PFSK-1 (cell line): ENCODE measurements at regions not wholly inside any gene's neighbourhood (a gene's known extent, or its start where the extent isn't known, plus 50 kb on each side); places are given as distances from the start of the nearest gene placed in this dataset.

Experiments
- FOXP2 ChIP-seq: optimal IDR thresholded peaks from 2 replicates; pipeline ENCODE3; 2011; ENCODE audit warnings: borderline replicate concordance, control low read depth, inconsistent platforms; ENCODE audit not compliant: insufficient read depth; ENCODE audit errors: extremely low read length, extremely low read depth
- POLR2AphosphoS5 ChIP-seq: IDR thresholded peaks from 2 replicates; pipeline ENCODE4 v1.6.1; 2012; ENCODE audit warnings: low read depth, mild to moderate bottlenecking, control low read depth, low read length, moderate library complexity
- SIN3A ChIP-seq: IDR thresholded peaks from 2 replicates; pipeline ENCODE4 v1.6.1; 2012; ENCODE audit warnings: mild to moderate bottlenecking, low read length, moderate library complexity, borderline replicate concordance; ENCODE audit not compliant: insufficient read depth
- TAF1 ChIP-seq: IDR thresholded peaks from 2 replicates; pipeline ENCODE4 v1.6.1; 2012; ENCODE audit warnings: low read length, control low read depth, borderline replicate concordance; ENCODE audit not compliant: insufficient read depth
- TF ChIP-seq, protein P1 (sequence below), 2 experiments: IDR thresholded peaks; 2 replicates each; pipeline versions ENCODE4 v1.6.1 to v1.8.0; 2011 to 2012; ENCODE audit warnings: low read depth in 2 of 2, low read length in 2 of 2, control low read depth in 1 of 2, inconsistent platforms in 1 of 2, mild to moderate bottlenecking in 1 of 2, moderate library complexity in 1 of 2; ENCODE audit not compliant: insufficient read depth in 1 of 2

DNA sequence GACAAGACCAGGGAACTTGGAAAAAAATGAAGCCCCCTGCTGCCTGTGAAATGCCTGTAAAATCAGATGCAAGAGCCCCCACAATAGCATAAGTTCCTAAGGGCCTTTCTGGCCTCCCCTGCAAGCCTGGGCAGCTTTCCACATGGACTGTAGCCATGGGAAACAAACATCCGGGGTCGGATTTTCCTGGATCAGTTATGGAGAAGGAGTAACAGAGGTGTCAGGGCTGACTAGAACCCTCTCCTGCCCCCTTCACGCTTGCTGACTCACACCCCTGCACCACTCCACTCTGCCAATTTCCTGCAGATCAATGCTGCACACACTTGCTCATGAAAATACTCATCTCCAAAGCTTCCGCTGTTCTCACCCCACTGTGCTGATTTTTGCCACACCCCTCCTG lies 258.6 kb downstream of the CBLN1 start:
- TF ChIP-seq, protein P1, sequence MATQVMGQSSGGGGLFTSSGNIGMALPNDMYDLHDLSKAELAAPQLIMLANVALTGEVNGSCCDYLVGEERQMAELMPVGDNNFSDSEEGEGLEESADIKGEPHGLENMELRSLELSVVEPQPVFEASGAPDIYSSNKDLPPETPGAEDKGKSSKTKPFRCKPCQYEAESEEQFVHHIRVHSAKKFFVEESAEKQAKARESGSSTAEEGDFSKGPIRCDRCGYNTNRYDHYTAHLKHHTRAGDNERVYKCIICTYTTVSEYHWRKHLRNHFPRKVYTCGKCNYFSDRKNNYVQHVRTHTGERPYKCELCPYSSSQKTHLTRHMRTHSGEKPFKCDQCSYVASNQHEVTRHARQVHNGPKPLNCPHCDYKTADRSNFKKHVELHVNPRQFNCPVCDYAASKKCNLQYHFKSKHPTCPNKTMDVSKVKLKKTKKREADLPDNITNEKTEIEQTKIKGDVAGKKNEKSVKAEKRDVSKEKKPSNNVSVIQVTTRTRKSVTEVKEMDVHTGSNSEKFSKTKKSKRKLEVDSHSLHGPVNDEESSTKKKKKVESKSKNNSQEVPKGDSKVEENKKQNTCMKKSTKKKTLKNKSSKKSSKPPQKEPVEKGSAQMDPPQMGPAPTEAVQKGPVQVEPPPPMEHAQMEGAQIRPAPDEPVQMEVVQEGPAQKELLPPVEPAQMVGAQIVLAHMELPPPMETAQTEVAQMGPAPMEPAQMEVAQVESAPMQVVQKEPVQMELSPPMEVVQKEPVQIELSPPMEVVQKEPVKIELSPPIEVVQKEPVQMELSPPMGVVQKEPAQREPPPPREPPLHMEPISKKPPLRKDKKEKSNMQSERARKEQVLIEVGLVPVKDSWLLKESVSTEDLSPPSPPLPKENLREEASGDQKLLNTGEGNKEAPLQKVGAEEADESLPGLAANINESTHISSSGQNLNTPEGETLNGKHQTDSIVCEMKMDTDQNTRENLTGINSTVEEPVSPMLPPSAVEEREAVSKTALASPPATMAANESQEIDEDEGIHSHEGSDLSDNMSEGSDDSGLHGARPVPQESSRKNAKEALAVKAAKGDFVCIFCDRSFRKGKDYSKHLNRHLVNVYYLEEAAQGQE (IDR thresholded peaks at IDR 0.05; ENCODE audit: insufficient read depth in 1 of 2, low read depth in 2 of 2, low read length in 2 of 2) = no peak
- TF ChIP-seq POLR2AphosphoS5 = no peak
- no peak for TF ChIP-seq SIN3A
- TF ChIP-seq FOXP2 = no peak
- TF ChIP-seq TAF1 = no peak

DNA sequence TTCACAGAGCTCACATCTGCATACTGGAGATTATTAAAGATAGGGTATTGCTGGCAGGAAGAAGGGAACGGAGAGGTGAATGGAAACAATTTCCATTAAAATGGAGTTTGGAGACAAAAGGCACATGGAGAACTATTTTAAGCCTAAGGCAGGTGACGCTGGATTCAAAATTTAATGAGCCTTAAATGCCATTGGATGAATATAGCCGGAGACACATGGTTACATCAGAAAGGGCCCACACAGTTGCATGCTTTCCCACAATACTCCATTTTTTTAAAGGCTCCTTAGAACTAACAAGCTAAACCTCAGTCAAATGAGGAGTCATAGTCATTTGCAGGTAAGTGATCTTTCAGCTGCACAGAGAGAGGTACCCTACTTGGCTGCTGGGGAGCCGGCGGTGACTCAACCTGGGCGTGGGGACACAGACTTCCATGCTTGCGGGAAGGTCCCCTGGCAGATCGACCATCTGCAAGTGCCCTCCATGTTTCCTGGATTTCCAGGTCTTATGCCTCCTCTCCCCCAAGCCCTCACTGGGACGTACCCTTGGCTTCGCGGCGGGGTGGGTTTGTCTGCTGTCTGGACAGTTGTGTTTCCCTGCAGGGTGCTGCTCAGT lies 259.2 kb downstream of the CBLN1 start:
- TF ChIP-seq POLR2AphosphoS5 (no peak), SIN3A (no peak), TAF1 (no peak), FOXP2 (no peak)
- TF ChIP-seq, protein P1 (IDR thresholded peaks at IDR 0.05; ENCODE audit: insufficient read depth in 1 of 2, low read depth in 2 of 2, low read length in 2 of 2) = no peak

DNA sequence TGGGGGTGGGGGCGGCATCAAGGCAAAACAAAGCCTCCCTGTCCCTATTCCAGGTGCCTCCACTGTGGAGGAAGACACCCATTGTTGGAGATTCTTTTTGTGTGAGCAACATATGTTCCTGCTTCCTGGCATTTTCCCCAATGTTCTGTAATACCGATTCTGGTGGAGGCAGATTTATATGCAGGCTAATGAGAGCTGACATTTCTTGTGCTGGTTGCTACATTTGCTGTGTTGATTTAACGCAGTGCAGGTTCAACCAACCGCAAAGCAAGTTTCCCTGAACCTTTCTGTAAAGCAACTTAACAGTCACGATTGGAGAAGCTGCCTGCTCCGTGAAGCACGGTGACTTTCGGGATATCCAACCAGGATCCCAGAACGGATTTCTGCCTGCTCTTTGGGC lies 260.5 kb downstream of the CBLN1 start:
- no peak for TF ChIP-seq POLR2AphosphoS5
- TF ChIP-seq SIN3A = no peak
- TF ChIP-seq FOXP2 = no peak
- no peak for TF ChIP-seq TAF1
- TF ChIP-seq, protein P1 (IDR thresholded peaks at IDR 0.05; ENCODE audit: insufficient read depth in 1 of 2, low read depth in 2 of 2, low read length in 2 of 2) = no peak

DNA sequence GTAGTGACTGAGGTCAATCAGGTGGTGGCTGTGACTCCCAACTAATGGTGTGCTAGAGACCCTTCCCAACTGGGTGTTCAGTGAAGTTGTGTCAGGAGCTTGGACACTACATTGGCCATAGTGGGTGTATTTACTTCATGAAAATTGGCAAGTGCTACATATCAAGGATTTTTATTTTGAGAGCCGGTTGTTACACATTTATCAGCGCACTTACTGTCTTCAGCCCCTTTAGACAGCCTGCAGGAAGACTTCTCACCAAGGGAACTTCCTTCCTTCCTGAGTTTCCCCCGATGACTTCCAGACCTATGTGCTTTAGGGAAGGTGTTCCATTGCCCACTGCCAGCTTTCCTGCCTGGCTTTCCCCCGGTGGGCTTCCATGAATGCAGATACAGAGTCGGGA lies 261.2 kb downstream of the CBLN1 start:
- TF ChIP-seq SIN3A (no peak), TAF1 (no peak)

DNA sequence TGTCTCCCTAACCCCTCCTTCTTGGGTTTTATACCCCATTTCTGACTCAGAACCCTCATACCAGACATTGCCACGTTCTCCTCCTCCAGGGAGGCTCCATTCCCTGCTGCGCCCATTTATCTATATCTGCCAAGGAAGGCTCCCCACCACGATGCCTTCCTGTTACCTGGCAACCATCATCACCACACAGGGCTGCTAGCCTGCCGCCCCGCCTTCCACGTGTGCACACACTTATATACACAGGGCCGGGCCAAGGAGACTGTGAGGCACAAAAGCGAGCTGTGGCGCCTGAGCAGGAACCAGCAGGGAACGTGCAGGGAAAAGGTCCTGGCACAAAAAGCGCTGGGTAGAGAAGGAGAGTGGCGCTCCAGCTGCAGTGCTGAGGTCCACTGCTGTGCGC lies 261.8 kb downstream of the CBLN1 start:
- TF ChIP-seq SIN3A = no peak
- TF ChIP-seq, protein P1 (IDR thresholded peaks at IDR 0.05; ENCODE audit: insufficient read depth in 1 of 2, low read depth in 2 of 2, low read length in 2 of 2) = no peak
- TF ChIP-seq FOXP2 = no peak
- no peak for TF ChIP-seq TAF1
- TF ChIP-seq POLR2AphosphoS5 = no peak
